ENCODE measurements at regions not wholly inside any gene's neighbourhood (a gene's known extent, or its start where the extent isn't known, plus 50 kb on each side); places are given as distances from the start of the nearest gene placed in this dataset.

DNA sequence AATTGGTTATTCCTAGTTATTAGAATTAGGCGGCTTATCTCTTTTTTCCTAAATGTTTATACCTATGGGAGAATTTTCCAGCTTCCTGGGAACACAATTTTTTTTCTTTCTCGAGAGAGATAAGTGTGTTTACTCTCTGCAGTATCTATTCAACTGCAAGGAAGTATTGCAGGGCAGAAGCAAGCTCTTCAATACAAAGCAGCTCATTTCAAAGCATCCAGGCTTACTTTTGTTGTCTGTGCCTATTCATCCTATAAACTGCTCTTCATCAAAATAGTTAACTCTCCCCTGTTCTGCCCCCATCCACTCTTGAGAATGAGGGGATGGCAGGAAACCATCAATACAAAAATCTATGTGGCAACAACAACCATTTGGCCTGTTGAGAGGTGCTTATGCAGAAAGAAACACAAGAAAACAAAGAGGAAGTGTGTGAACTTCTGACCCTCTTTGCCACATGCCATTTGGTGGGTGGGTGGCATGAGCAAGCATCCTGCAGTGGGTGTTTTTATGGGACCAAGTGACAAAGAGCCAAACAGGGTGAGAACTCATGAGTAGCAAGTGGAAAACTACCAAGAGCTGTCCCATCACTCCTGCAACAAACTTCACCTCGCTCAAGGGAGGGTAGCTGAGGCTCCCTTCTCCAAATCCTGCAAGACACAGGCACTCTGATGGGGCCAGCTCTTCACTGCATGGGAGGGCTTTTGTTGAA is 50.6 kb upstream of the MRPS6 start:
- TF ChIP-seq, protein P1, sequence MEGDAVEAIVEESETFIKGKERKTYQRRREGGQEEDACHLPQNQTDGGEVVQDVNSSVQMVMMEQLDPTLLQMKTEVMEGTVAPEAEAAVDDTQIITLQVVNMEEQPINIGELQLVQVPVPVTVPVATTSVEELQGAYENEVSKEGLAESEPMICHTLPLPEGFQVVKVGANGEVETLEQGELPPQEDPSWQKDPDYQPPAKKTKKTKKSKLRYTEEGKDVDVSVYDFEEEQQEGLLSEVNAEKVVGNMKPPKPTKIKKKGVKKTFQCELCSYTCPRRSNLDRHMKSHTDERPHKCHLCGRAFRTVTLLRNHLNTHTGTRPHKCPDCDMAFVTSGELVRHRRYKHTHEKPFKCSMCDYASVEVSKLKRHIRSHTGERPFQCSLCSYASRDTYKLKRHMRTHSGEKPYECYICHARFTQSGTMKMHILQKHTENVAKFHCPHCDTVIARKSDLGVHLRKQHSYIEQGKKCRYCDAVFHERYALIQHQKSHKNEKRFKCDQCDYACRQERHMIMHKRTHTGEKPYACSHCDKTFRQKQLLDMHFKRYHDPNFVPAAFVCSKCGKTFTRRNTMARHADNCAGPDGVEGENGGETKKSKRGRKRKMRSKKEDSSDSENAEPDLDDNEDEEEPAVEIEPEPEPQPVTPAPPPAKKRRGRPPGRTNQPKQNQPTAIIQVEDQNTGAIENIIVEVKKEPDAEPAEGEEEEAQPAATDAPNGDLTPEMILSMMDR (IDR thresholded peaks at IDR 0.05): no peak
- DNase-seq (ENCODE audit: low spot score) (no peak), ATAC-seq (ENCODE audit: low FRiP score) (no peak)

DNA sequence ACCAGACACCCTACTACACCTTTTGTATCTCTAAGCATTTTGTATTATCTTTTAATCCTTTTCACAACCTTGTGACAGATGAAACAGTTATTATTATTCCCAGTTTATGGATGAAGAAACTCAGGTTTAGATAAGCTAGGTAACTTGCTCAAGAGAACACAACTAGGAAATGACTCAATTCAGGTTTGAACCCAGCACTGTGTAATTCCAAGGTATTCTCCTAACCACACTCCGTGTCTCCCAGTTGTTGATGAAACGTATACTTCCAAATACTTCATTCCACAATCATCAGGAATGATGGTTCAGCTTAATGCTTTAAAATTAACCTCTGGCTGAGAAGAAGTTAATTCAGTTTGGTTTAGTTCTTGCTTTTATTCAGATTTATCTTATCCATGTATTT is 51.7 kb upstream of the MRPS6 start:
- ATAC-seq (ENCODE audit: low FRiP score) (no peak), DNase-seq (ENCODE audit: low spot score) (no peak)
- TF ChIP-seq, protein P1 (IDR thresholded peaks at IDR 0.05): no peak

DNA sequence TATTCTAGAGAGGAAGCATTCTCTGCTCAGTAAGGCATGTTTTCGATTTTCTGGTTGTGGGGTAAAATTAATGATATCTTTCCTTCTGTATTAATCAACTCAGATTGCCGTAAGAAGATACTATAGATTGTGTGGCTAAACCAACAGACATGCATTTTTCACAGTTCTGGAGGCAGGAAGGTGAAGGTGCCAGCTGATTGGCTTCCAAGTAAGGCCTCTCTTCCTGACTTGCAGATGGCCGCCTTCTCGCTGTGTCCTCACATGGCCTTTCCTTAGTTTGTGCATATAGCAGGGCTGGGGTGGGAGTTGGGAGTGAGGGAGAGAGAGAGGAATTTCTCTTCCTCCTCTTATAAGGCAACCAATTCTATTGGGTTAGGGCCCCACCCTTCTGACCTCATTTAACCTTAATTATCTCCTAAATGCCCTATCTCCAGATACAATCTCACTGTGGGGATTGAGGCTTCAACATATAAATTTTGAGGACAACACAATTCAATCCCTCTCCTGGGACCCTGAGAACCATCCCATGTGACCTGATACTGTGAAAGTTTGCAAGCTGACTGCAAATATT is 52.3 kb upstream of the MRPS6 start:
- DNase-seq (ENCODE audit: low spot score): no peak
- no peak for ATAC-seq (ENCODE audit: low FRiP score)
- TF ChIP-seq, protein P1 (IDR thresholded peaks at IDR 0.05): no peak

DNA sequence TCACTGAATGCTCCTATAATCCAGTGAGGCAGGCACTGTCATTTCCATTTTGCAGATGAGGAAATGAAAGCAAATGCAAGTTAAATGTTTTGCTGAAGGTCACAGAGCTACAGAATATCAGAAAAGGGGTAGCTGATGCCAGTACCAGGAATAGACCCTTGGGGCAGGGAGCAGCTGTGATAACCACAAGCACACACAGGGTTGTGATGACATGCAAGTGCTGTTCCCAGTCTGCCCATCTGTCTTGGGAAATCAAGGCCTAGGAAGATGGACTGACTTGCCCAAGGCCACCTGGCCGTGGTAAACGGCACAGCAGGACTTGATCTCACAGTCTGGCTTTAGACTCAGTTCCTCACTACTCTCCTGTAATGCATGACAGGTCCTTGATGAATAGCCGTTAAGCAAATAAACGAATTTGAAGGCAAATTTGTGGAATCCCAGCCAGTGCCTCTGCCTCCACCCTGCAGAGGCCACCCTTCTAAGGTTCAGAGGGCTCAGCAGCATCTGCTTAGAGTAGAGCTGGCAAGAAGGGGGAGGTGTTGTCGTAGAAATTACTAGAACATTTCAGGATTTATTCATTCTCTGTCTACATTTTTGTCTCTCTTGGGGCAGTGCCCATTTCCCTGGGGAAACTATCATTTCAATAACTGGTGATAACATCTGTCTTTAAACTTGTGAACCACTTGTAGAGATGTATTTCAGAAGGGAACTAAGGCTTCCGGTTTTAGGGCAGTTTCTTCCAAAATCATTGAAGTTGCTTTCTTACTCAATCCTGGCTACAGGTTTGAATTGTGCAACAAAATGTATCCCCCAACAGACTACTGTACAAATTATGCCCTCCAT is 53.2 kb upstream of the MRPS6 start:
- TF ChIP-seq, protein P1 (IDR thresholded peaks at IDR 0.05): no peak
- ATAC-seq (ENCODE audit: low FRiP score) (no peak), DNase-seq (ENCODE audit: low spot score) (no peak)

DNA sequence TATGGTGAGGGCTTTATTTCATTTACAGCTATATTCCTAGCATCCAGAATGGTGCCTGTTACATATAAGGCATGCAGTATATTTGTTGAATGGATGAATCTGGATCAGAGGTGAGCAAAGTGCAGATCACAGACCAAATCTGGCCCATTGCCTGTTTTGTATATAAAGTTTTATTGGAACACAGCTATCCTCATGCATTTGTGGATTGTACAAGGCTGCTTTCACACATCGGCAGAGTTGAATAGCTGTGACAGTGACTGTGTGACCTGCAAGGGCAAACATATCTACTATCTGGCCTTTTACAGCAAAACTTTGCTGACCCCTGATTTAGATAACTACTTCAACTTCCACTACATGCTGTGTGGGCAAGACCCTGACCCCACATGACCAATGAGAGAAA is 54.0 kb upstream of the MRPS6 start:
- TF ChIP-seq, protein P1 (IDR thresholded peaks at IDR 0.05): no peak
- no peak for ATAC-seq (ENCODE audit: low FRiP score)

DNA sequence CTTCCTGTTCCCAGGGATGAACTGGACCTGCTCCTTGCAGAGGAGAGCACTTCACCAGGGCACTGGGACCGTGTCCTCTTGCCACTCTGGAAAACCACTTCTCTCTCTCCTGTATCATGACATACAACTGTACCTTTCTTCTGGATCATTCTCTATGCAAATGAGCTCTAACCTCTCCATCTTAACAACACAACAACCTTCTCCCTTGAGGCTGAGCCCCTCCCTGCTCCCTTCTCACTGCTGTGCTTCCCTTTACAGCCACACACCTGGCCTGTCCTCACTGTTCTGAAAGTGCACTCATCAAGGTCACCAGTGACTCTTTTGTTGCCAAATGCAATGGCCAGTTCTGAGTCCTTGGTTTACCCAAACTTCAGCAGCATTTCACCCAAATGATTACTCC is 54.5 kb upstream of the MRPS6 start:
- TF ChIP-seq, protein P1 (IDR thresholded peaks at IDR 0.05): no peak
- ATAC-seq (ENCODE audit: low FRiP score) (no peak), DNase-seq (ENCODE audit: low spot score) (no peak)

More for the DNA sequence above, 54.0 kb upstream of the MRPS6 start:
- no peak for DNase-seq (ENCODE audit: low spot score)
